ENCODE measurements at regions not wholly inside any gene's neighbourhood (a gene's known extent, or its start where the extent isn't known, plus 50 kb on each side); places are given as distances from the start of the nearest gene placed in this dataset.

- no peak for TF ChIP-seq POLR2A (IDR thresholded peaks at IDR 0.05)
- TF ChIP-seq, protein P1, sequence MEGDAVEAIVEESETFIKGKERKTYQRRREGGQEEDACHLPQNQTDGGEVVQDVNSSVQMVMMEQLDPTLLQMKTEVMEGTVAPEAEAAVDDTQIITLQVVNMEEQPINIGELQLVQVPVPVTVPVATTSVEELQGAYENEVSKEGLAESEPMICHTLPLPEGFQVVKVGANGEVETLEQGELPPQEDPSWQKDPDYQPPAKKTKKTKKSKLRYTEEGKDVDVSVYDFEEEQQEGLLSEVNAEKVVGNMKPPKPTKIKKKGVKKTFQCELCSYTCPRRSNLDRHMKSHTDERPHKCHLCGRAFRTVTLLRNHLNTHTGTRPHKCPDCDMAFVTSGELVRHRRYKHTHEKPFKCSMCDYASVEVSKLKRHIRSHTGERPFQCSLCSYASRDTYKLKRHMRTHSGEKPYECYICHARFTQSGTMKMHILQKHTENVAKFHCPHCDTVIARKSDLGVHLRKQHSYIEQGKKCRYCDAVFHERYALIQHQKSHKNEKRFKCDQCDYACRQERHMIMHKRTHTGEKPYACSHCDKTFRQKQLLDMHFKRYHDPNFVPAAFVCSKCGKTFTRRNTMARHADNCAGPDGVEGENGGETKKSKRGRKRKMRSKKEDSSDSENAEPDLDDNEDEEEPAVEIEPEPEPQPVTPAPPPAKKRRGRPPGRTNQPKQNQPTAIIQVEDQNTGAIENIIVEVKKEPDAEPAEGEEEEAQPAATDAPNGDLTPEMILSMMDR (IDR thresholded peaks at IDR 0.05), result no peak
Observed at GRCh38 chrX:9282325-9282724, 182.5 kb upstream of the TBL1X start.
